Sigmoid colon (tissue), 6 donors: ENCODE measurements at regions not wholly inside any gene's neighbourhood (a gene's known extent, or its start where the extent isn't known, plus 50 kb on each side); places are given as distances from the start of the nearest gene placed in this dataset.
"Not testable (repeated sequence)": the region's sequence is repeated elsewhere in the genome, so short reads cannot be mapped to it uniquely, and the experiment has no call there.

Experiments used
- DNase-seq: peaks from one replicate; pipeline ENCODE4 v3.0.0-alpha.2; 2019
- H3K27ac ChIP-seq, 4 donors: fragments of 200-600 bp; sonication (generic); one replicate each; pipeline ENCODE4 v1.5.1; 2016 to 2019; ENCODE audit warnings: mild to moderate bottlenecking in 1 of 4
- H3K27me3 ChIP-seq, 3 donors: fragments of 200-600 bp; sonication (generic); one replicate each; pipeline ENCODE4 v1.5.1; 2019; ENCODE audit warnings: mild to moderate bottlenecking in 1 of 3
- H3K36me3 ChIP-seq, 4 donors: fragments of 200-600 bp; sonication (generic); one replicate each; pipeline ENCODE4 v1.5.1; 2016 to 2019
- H3K4me1 ChIP-seq, 4 donors: fragments of 200-600 bp; sonication (generic); one replicate each; pipeline ENCODE4 v1.5.1; 2017 to 2019
- H3K4me3 ChIP-seq, 4 donors: fragments of 200-600 bp; sonication (generic); one replicate each; pipeline ENCODE4 v1.5.1; 2017 to 2019; ENCODE audit warnings: mild to moderate bottlenecking in 2 of 4, moderate library complexity in 1 of 4
- H3K9me3 ChIP-seq, 4 donors: fragments of 200-600 bp in 3 of 4; sonication (generic) in 3 of 4; one replicate each; pipeline versions ENCODE4 v1.5.1 to v1.6.1; 2013 to 2019
- CTCF ChIP-seq, 4 experiments: fragments of 450-650 bp in 3 of 4; fragments of 200-600 bp in 1 of 4; IDR thresholded peaks; one replicate each; pipeline ENCODE4 v1.5.1; 2016 to 2019; ENCODE audit warnings: antibody characterized with exemption in 4 of 4, mild to moderate bottlenecking in 3 of 4, moderate library complexity in 2 of 4
- EP300 ChIP-seq, 4 donors: sonication (generic); formaldehyde crosslinking; IDR thresholded peaks; one replicate each; pipeline ENCODE4 v1.6.1; 2017; ENCODE audit warnings: antibody characterized with exemption in 4 of 4
- POLR2A ChIP-seq, 2 donors: fragments of 450-650 bp; IDR thresholded peaks; one replicate each; pipeline ENCODE4 v1.6.1; 2016; ENCODE audit warnings: antibody characterized with exemption in 2 of 2, mild to moderate bottlenecking in 2 of 2, moderate library complexity in 2 of 2
- POLR2AphosphoS5 ChIP-seq, 4 donors: sonication (generic); formaldehyde crosslinking; IDR thresholded peaks; one replicate each; pipeline ENCODE4 v1.6.1; 2017; ENCODE audit warnings: antibody characterized with exemption in 4 of 4
- WGBS, 2 donors: extraction: QIAGEN DNeasy Blood & Tissue Kit; methylation state at CpG; one replicate each; pipeline ENCODE4 v1.1.7; 2013; 5-methylcytosine and 5-hydroxymethylcytosine counted together
- intact Hi-C: fragments of 100-400 bp; cut with DNase I; formaldehyde crosslinking; loops from one replicate; pipeline ENCODE4 v1.15.1; 2023
- small RNA-seq, 3 donors: library from RNA; depleted of rRNA; stranded (forward); fragments of <200 nt; gene quantifications; one replicate each; pipeline ENCODE3, GENCODE V24; 2016
- donor health status: healthy with polysubstance abuse.
- donor health status: healthy.

GRCh38 chr19:24032651-24033050 lies 54.3 kb upstream of the ZNF254 start:
- Histone ChIP-seq H3K9me3 (no peaks in the 10 kb centered on the region), H3K36me3 (peaks cover 0 to 19% (median 5%) of the 10 kb centered on the region in 4 donors), H3K4me1 (peaks cover 0 to 31% (median 24%) of the 10 kb centered on the region in 4 donors), H3K27me3 (no peaks in the 10 kb centered on the region), H3K4me3 (peak overlapping the region; percentile 69 to 85 (median 74)), H3K27ac (peak overlapping the region; percentile 92 to 96 (median 95))
- DNase-seq: no peak
- WGBS, 2 donors: 55 to 82% methylated on average over 15 of the region's 15 CpGs
- intact Hi-C loops: loop anchor here (5.0 to 10.0 kb wide), 5 partner anchors 120 to 758 kb away; partner anchors contain the start of genes ZNF675, ZNF681, ZNF726 and ZNF91
- TF ChIP-seq POLR2A (IDR thresholded peaks at IDR 0.05): no peak
- TF ChIP-seq EP300 (IDR thresholded peaks at IDR 0.05): no peak
- no peak for TF ChIP-seq CTCF (IDR thresholded peaks at IDR 0.05)
- no peak for TF ChIP-seq POLR2AphosphoS5 (IDR thresholded peaks at IDR 0.05)

- WGBS, 2 donors: 1% methylated on average over 41 of the region's 41 CpGs
- TF ChIP-seq POLR2A (IDR thresholded peaks at IDR 0.05): peak; percentile 46 to 63
- TF ChIP-seq CTCF (IDR thresholded peaks at IDR 0.05): no peak
- peak; percentile 44 to 84 (median 82) for TF ChIP-seq POLR2AphosphoS5 (IDR thresholded peaks at IDR 0.05)
Observed at GRCh38 chr19:24033301-24033962, 53.6 kb upstream of the ZNF254 start.

GRCh38 chr19:24033963-24034342 lies 53.0 kb upstream of the ZNF254 start:
- Histone ChIP-seq H3K27ac (peak overlapping the region; percentile 92 to 96 (median 95)), H3K4me1 (peaks cover 0 to 31% (median 24%) of the 10 kb centered on the region in 4 donors), H3K36me3 (peaks cover 0 to 32% (median 9%) of the 10 kb centered on the region in 4 donors), H3K9me3 (no peaks in the 10 kb centered on the region), H3K27me3 (no peaks in the 10 kb centered on the region), H3K4me3 (peak overlapping the region; percentile 69 to 85 (median 74))
- DNase-seq: peak; percentile 75
- intact Hi-C loops: loop anchor here (2.0 to 10.0 kb wide), 6 partner anchors 53 to 759 kb away; partner anchors contain the start of genes ZNF254, ZNF675, ZNF681 and ZNF726
- TF ChIP-seq EP300 (IDR thresholded peaks at IDR 0.05) (no peak), POLR2A (IDR thresholded peaks at IDR 0.05) (no peak), CTCF (IDR thresholded peaks at IDR 0.05) (no peak), POLR2AphosphoS5 (IDR thresholded peaks at IDR 0.05) (no peak)
- 0 to 1% methylated on average over 15 of the region's 15 CpGs for WGBS, 2 donors

More at GRCh38 chr19:24033301-24033962, 53.6 kb upstream of the ZNF254 start:
- Histone ChIP-seq H3K4me3 (peak overlapping the region; percentile 69 to 85 (median 74)), H3K27me3 (no peaks in the 10 kb centered on the region), H3K4me1 (peaks cover 0 to 31% (median 24%) of the 10 kb centered on the region in 4 donors), H3K9me3 (no peaks in the 10 kb centered on the region), H3K36me3 (peaks cover 0 to 27% (median 7%) of the 10 kb centered on the region in 4 donors), H3K27ac (peak overlapping the region; percentile 92 to 96 (median 95))
- peak; percentile 95 for DNase-seq
- intact Hi-C loops: loop anchor here (5.0 to 10.0 kb wide), 5 partner anchors 121 to 759 kb away; partner anchors contain the start of genes ZNF675, ZNF681, ZNF726 and ZNF91

- intact Hi-C loops: loop anchor here (2.0 to 10.0 kb wide), 3 partner anchors 51 to 761 kb away; partner anchors contain the start of genes ZNF254 and ZNF91
- peaks cover 0 to 37% (median 27%) of the 10 kb centered on the region in 4 donors for H3K4me1 ChIP-seq
- H3K36me3 ChIP-seq: peaks cover 0 to 34% (median 9%) of the 10 kb centered on the region in 4 donors
- not testable (repeated sequence) for H3K27me3 ChIP-seq, H3K9me3 ChIP-seq, DNase-seq
- H3K4me3 ChIP-seq: peak overlapping the region; percentile 69 to 85 (median 74)
- WGBS, 2 donors: 70 to 79% methylated on average over 12 of the region's 12 CpGs
- peak overlapping the region; percentile 92 to 96 (median 95) for H3K27ac ChIP-seq
Observed at GRCh38 chr19:24035261-24035880, 51.6 kb upstream of the ZNF254 start.

Small RNA genes in the stretch of these regions (small RNA-seq; reads per million reads assigned to genes)
- gene RNA5-8SP4: 0 to 0.15 (median 0) reads per million in 3 donors
